NCI-H187 (cell line): ENCODE measurements at regions not wholly inside any gene's neighbourhood (a gene's known extent, or its start where the extent isn't known, plus 50 kb on each side); places are given as distances from the start of the nearest gene placed in this dataset.
A peak's percentile ranks its signal among the peaks of the same experiment; 100 is the strongest.
"Not testable (repeated sequence)": the region's sequence is repeated elsewhere in the genome, so short reads cannot be mapped to it uniquely, and the experiment has no call there.

Experiments used
- DNase-seq, 2 experiments: peaks; one replicate each; lab custom pipeline; 2025; lab: John Stamatoyannopoulos, UW

DNA sequence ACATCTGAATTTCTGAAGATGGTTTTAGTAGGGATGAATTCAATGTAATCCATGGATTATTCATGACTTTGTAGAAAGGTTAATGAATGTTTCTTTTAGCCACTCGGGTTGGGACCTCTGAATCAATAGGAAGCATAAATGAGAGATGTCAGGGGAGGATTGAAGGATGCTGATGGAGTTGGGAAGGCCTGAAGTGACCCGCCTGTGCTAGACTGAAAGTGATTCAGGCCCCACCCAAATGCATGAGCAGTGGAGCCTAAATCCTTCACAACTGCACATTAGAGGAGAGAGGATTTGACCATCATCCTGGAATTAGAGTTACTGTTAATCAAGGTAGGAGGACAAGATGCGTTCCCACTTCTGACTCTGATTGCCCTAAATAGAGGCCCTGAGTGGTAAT is 162.2 kb upstream of the PTPN20 start:
- not testable (repeated sequence) for DNase-seq

DNA sequence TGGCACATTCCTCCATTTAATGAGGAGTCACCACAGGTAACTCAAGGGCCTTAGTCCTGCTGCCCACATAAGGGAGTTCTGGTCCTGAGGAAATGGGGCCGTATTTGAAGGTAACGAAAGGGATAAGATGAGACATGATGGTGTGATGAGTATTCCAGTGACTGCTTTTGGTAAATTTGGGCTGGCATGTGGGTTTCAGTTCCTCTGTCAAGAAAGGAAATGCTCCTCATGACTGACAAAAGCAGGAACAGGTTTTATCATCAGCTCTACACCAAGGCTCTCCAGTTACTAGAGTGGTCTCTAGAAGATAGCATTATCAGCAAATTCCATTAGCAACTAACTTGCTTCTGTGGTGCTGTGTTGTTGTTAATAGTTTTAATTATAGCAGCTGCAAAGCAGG is 161.8 kb upstream of the PTPN20 start:
- not testable (repeated sequence) for DNase-seq

DNA sequence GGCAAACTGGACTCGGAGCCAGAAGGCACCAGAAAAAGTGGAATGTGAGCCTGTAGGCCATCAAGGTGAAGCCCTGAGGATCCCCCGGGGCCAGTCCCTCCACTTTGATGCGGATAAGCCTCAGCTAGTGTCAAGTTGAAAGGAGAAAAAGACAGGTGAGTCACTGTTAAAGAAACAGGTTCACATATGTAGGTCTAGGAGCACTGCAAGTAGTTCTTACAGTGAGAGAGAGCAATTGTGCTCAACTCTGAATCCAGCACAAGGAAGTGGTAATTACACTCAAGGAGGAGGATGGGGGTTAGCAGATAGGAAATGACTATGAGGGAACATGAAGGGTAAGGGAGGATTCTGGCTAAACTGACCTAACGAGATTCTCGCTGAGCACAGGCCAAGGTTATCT is 157.5 kb upstream of the PTPN20 start:
- DNase-seq, result not testable (repeated sequence)

DNA sequence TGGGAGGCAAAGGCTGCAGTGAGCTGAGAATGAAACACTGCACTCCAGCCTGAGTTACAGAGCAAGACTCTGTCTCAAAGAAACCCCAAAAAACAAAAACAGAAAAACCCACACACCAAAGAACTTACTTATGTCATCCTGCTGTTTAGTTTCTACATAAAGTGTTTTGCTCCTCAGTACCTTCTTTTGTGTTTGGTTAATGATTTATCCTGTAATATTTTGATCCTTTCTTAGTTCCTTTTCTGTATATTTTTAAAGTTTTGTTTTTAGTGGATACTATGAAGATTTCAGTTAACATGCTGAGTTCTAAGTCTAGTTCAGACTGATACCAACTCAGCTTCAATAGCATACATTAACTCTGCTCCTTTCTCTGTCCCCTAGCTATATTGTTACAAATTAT is 149.8 kb upstream of the PTPN20 start:
- DNase-seq, result not testable (repeated sequence)

DNA sequence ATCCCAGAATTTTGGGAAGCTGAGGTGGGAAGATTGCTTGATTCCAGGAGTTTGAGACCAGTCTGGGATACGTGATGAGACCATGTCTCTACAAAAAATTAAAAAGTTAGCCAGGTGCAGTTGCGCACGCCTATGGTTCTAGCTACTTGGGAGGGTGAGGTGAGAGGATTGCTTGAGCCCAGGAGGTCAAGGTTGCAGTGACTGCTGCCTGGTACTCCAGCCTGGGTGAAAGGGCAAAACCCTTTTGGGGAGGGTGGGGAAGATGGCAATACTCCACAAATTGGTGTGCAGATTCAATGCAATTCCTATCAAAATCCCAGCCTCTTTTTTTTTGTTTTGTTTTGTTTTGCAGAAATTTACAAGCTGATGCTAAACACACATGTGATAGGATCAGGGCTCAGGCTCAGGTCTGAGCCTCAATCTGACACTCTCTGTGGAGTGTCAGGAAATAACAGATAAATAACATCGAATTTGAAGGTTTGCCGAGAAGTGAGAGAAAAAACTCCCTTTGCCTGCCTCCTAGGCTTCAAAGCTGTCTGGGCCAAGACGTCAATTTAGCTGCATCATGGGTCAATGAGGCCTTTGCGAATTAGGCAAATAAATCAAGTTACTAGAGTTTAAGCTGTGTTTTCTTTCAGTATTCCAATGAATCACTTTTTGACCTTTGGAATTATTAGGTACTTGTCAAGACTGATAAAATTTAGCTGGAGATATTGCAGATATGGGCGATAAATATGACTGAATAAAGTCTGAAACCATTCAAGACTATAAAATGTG is 142.5 kb upstream of the PTPN20 start:
- not testable (repeated sequence) for DNase-seq

DNA sequence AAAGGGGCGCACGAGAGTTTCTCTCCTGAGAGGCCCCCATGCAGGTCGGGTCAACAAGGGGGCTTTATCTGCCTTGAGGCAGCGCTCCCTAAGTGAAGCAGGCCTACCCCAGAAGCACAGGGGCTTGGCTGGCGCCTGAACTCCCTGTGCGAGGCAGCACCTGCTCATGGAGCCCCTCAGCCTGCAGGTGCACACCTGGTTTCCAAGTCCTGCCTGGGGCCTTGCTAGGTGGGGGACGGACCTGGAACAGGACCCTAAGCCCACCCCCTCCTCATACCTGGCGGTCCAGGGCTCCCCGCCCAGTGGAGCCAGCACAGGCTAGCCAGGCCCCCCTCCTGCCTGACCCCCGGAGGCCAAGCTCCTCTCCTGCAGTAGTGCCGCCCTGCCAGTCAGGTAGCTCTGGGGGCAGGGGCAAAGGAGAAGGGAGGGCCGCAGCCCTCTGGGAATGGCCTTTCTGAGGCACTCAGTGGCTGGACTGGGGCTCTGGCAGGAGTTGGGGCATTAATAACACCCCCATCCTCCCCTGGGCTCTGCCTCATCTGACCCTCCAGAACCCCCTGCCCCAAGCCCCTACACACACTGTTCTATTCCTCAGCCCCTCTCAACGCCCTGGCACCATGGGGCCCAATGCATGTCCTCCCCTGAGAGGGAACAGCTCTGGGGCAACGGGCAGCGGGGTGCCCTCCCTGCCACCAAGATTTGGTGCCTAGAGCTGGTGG is 137.9 kb upstream of the PTPN20 start:
- not testable (repeated sequence) for DNase-seq

DNA sequence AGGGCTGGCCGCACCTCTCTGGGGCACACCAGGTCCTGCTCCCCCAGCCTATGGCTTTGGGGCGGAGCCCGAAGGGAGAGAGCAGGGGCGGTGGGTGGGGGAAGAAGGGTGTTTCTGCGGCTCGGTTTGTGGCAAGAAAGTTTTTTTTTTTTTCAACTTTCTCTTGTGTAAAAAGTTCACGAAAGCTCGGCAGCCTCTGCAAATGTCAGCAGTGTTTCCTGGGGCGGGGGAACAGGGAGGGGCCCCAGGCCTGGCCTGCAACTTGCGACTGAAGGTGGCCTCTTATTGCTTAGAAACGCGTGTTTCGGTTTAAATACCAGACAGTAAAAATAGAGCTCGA is 137.4 kb upstream of the PTPN20 start:
- not testable (repeated sequence) for DNase-seq

DNA sequence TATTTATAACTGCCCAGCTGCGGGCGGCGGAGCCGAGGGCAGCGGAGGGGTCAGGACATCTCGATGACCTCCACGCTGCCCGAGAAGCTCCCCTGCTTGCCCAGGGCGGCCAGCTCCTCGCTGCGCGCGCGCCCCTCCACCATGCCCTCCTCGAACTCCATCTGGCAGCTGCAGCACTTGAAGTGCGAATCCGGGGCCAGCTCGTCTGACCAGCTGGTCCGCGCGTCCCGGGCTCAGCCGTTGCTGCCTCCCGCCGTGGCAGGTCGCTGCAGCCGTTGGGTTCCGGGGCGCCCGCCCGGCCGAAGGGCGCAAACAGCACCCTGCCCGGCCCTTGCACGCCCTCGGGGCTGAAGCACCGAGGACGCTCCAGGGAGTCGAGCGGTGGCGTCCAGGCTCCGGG is 136.9 kb upstream of the PTPN20 start:
- DNase-seq, result not testable (repeated sequence)

DNA sequence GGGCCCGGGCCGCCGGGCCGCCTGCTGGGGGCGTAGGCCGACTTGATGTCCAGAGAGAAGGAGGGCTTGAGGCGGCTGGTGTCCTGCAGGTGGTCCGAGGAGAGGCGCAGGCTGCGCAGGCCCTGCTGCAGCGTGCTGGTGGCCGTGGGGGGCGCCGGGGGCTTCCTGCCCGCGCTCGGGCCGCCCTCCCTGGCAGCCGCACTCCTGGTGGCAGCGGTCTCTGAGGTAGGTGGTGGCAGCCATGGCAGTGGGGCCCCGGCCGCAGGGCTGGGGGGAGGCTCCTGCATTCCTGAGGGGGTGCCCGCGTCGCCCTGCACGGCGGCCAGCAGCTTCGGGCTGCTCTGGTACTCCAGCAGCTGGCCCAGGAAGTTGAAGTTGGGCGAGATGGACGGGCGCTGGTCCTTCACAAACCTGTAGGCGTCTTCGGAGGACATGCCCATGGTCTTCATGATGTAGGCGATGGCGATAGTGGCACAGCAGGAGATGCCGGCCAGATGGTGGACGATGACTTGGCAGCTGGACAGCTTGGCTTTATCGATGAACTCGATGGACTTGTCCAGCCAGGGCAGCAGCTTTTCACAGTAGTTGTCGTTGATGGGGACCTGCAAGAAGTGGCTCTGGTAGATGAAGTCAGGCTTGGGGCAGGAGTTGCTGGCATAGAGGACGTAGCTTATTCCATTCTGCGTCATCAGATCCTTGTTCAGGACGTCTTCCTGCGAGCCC is 136.1 kb upstream of the PTPN20 start:
- not testable (repeated sequence) for DNase-seq

DNA sequence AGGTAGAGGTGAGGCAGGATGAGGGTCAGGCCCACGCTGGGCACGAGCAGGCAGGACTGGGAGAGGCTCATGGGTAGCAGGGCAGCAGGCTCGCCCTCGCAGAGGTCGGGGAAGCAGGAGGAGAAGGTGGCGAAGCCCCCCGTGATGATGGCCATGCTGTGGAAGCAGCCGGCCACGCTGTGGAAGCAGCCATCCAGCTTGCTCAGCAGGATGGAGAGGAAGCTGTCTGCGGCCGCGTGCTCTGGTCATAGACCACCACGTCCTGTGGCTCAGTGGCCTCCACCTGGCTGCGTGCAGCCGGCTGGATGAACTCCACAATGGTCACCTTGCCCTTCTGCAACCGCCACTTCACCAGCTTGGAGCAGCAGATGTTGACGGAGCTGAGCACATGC is 135.6 kb upstream of the PTPN20 start:
- DNase-seq, result not testable (repeated sequence)

DNA sequence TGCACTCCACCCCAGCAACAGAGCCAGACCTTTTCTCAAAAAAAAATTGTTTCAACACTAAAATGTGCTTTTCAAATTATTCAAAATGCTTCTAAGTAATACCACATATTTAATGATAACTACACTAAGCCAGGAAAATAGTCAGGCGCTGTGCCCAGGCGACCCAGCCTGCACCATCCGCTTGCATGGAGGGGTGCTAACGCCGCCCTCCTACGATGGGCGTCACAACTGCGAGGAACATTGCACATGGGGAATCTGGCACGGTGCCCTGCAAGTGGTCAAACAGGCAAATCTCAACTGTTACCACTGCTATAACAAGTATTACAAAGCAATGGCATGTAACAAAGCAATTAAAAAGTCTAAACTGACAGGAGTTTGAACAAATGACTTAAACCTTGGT is 131.7 kb upstream of the PTPN20 start:
- not testable (repeated sequence) for DNase-seq

DNA sequence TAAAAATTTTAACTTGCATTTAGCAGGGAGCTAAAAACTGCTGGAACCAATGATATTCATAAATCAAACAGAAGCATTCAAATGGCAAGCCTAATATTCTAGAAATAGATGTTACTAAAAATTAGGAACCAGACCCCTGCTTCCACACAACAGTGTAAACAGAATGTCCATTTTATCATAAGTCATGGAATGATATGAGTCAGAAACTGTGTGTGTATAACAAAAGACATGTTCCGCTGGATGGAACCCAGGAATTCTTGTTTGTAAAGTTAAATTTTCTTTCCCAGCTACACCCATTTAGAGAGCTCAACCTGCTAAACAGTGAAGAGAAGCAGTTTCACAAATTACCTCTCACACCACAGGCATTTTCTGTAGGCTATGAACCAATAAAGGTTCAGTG is 131.1 kb upstream of the PTPN20 start:
- DNase-seq, result not testable (repeated sequence)

DNA sequence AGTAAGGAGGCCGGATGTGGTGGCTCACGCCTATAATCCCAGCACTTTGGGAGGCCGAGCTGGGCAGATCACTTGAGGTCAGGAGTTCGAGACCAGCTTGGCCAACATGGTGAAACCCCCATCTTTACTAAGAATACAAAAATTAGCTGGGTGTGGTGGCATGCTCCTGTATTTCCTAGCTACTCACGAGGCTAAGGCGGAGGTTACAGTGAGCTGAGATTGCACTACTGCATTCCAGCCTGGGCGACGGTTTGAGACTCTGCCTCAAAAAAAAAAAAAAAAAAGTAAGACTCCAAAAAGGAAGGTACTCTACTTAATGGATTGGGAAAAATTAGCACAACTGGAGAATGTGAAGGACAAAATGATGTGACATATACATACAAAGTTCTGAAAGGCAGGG is 130.2 kb upstream of the PTPN20 start:
- DNase-seq, result not testable (repeated sequence)

DNA sequence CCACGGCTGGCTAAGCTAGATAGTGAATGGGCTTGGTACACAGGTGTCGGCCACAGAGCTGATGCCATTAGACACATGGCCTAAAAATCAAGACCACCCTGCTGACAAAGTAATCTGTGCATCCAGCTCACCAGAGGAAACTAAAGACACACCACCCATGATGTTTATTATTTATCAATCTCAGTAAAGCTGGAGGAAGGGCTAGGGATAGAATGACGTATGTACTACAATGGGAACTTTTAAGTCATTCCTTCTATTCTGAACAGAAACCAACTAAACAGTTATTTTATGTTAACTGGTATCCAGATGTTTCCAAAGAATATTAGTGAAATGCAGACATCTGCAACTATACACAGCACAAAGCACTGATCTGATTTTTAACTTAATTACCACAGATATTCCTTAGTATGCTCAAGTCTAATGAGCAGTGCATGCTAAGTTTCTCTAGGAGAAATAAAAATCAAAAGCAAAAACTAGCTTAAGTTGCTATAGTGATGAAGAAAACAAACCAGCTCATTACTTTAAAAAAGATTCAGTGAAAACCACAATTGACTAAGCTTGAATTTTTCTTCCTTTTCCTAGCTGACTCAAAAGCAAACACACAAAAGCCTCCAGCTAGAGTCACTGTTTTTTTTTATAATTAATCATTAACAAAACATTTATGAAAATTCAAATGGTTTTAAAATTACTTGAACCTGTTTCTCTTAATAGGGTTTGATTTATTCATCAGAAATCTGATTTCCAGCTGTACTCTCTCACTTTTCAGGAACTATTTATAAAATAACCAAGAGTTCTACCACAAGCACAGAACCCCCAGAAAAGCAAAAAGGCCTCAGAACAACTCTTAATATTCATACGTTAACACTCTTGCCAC is 129.0 kb upstream of the PTPN20 start:
- not testable (repeated sequence) for DNase-seq

DNA sequence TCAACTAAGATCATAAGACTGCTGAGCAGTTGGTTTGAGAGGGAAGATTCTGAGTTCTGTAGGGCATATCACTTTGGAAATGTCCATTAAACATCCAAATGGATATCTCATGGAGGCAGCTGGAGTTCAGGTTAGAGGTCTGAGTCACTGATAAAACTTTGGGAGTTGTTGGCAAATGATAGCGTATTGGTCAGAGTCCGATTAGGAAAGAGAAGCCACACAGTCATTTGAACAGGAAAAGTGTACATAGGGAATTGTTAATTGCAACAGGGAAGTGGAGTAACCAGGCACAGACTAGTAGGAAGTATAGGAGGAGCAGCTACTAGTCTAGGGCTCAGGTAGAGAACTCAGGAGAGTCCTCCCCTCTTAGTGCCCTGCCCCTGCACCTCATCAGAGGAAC is 126.6 kb upstream of the PTPN20 start:
- not testable (repeated sequence) for DNase-seq

DNA sequence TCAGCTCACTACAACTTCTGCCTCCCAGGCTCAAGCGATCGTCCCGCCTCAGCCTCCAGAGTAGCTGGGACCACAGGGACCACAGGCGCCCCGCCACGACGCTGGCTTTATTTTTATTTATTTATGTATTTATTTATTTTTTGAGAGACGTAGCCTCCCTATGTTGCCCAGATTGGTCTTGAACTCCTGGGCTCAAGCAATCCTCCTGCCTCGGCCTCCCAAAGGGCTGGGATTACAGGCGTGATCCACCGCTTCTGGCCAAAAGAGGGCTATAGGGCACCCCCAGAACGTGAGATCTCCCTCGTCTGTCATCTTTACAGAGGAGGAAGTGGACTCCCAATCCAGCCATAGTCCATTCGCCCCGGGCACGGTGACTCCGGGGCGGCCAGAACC is 125.1 kb upstream of the PTPN20 start:
- not testable (repeated sequence) for DNase-seq

DNA sequence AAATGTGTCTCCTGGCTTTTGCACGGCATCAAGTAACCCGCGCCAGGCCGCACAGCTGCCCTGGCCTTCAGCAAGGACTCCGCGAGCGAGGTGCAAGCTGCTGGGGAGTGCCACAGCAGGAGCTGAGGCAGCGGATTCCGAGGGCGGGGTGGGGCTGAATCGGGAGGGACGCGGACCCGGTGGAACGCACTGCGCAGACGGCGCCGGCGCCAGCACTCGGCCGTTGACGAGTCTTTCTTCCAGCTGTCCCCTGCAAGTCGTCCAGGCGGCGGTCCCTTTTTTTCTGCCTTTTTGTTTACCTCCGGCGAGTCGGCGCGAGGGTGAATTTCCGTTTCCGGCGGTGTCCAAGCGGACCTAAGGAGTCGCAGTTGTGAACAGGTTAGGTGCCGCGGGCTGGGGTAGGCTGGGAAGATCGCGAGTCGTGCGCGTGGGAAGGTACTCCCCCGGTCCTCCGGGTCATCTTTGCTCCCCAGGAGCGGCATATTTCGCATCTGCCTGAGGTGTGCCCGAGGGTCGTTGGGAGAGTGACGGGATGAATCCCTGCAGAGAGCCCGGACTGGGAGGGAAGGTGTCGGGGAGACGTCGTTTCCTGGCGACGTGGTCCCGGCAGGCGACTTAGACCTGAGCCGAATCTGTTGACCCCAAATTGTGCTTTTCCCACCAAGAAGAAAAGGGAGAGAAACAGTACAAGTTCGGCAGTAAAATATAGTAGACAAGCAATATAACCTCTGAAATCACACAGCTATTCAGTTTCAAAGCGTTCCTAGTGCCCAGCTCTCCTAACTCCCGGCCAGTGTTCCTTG is 124.5 kb upstream of the PTPN20 start:
- DNase-seq, result peak; percentile 3 to 28

DNA sequence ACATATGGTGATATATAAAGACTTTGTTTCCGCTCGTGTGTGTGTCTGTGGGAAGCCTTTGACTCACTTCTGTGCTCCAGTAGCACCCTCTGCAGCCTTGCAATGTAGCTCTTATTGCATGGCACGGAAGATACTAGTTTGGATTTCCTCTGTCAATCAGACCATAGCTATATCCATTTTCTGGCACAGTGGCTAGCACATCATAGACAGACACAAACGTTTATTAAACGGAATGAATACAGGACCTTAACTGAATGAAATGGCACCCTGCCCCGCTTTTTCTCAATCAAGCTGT is 124.0 kb upstream of the PTPN20 start:
- no peak for DNase-seq

DNA sequence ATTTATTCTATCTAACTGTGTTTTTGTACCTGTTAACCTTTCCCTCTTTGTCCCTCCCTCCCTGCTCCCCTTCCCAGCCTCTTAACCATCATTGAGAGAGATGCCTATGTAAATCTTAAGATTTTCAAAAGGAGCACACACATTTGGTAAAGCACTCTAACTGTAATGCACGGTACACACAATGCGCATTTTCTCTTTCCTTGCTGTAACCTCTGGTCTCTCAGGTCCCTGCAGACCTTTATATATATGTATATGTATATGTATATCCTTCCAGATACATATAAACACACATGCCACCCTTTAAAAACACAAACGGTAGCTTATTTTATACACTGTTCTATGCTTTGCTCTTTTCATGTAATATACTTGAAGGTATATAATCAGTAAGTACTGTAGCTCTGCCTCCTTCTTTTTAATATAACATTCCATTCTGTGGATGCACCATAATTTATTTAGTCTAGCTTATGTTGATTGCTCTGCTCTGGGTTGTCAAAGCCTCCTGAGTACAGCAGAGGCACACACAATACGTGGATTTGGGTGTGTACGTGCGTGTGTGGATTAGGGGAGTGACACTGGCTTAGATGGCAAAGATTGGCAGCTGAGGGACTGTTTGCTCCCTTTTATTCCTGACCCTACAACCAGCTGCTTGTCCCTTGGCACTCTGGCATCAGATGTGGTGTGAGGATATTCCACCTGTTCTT is 118.4 kb upstream of the PTPN20 start:
- DNase-seq, result not testable (repeated sequence)

DNA sequence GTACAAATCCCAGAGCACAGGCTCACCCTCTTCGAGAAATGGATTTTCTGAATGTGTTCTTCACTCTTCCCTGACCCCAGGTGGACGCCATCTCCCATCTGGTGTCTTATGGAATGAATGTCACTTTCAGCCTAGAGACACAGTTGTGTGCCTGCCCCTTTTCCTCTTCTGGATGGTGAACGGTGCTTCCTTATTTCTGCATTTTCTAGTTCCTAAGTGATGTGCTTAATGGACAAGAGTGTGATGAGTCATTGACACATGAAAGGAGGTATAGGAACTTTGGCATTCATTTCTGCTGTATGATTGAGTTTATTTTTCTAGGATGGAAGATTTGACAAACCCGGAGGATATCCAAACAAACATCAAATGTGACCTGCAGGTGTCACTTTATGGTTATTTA is 114.9 kb upstream of the PTPN20 start:
- DNase-seq, result not testable (repeated sequence)

DNA sequence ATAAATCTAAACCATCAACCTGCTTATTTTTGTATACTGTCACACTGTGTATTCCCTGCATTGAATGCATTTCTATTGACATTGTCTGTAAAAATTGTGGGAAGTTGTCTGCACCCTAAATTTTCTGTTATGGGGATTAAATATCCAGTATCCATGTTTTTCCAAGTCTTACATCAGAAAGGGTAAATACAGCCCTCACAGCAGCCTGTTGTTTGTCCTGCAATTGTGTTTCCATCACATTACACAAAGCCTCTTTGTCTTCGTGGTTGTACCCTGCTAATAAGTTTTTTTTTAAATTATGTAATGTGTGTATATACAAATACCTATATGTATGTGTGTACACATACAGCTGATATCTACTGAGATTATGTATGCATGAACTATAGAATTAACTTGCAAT is 109.2 kb upstream of the PTPN20 start:
- DNase-seq, result not testable (repeated sequence)
